GM12892 (cell line): ENCODE measurements at regions not wholly inside any gene's neighbourhood (a gene's known extent, or its start where the extent isn't known, plus 50 kb on each side); places are given as distances from the start of the nearest gene placed in this dataset.

ENCODE experiments used
- POLR2A ChIP-seq: IDR thresholded peaks from 2 replicates; pipeline ENCODE4 v1.6.1; 2011; ENCODE audit warnings: low read depth, low read length, control low read depth
- POLR2AphosphoS5 ChIP-seq: IDR thresholded peaks from 2 replicates; pipeline ENCODE4 v1.6.1; 2011; ENCODE audit warnings: low read depth, low read length, control low read depth
- TAF1 ChIP-seq: IDR thresholded peaks from 2 replicates; pipeline ENCODE4 v1.6.1; 2011; ENCODE audit warnings: low read depth, mild to moderate bottlenecking, control low read depth, low read length, borderline replicate concordance

- TF ChIP-seq POLR2AphosphoS5 = no peak
- TF ChIP-seq POLR2A = no peak
- TF ChIP-seq TAF1 = no peak
Measured at GRCh38 chr2:144959416-144959815, 439.5 kb upstream of the ZEB2 start.
